HG02981 (cell line): ENCODE measurements at regions not wholly inside any gene's neighbourhood (a gene's known extent, or its start where the extent isn't known, plus 50 kb on each side); places are given as distances from the start of the nearest gene placed in this dataset.
"Not testable (repeated sequence)": the region's sequence is repeated elsewhere in the genome, so short reads cannot be mapped to it uniquely, and the experiment has no call there.

Experiments
- ATAC-seq: cut with Tn5 transposase; IDR thresholded peaks from one replicate; pipeline ENCODE4 v1.9.1; 2021; ENCODE audit warnings: mild to moderate bottlenecking, moderate library complexity; ENCODE audit not compliant: unreplicated experiment

GRCh38 chr4:14338585-14339265, 663.6 kb upstream of the CPEB2 start:
- ATAC-seq, result no peak

GRCh38 chr4:14339715-14340114, 662.6 kb upstream of the CPEB2 start:
- no peak for ATAC-seq

GRCh38 chr4:14340321-14340720, 662.0 kb upstream of the CPEB2 start:
- ATAC-seq, result no peak

- ATAC-seq, result no peak
These were observed 658.3 kb upstream of the CPEB2 start for GRCh38 chr4:14343961-14344360.

- no peak for ATAC-seq
These were observed 656.9 kb upstream of the CPEB2 start for GRCh38 chr4:14345356-14345775.

DNA sequence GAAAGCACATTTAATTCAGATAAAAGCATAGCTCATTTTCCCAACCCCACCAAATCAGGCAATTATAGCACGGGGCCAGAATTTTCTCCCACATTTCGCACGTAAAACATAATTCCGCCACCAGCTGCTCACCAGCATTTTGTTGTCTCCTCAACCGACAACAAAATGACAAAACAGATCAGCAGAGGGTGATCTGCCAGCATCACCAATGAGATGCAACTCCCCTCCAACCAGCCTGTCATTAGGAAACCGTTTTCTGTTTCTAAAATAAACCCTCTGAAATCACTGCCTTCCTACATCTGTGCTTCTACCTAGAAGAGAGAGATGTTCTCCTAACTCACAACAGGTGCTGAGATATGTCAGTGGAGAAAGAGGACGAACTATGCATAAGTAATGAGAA, 654.8 kb upstream of the CPEB2 start:
- ATAC-seq, result no peak

DNA sequence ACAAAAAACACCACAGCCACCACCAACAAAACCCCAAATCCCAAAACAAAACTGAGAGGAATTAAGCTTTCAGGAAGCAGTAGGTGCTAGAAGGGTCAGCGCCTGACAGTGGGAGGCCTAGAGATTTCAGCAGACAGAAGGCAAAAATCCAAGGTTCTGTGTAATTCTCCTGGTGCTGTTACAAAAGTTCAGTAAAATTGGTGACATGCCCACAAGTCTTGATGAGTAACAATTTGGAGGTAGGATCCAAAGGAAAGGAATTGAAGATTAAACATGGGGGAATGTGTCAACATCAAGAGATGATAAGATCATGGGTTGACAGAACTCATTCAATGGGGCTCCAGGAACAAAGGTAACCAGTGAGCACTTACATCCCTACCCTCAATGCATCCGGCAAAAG, 653.8 kb upstream of the CPEB2 start:
- no peak for ATAC-seq

DNA sequence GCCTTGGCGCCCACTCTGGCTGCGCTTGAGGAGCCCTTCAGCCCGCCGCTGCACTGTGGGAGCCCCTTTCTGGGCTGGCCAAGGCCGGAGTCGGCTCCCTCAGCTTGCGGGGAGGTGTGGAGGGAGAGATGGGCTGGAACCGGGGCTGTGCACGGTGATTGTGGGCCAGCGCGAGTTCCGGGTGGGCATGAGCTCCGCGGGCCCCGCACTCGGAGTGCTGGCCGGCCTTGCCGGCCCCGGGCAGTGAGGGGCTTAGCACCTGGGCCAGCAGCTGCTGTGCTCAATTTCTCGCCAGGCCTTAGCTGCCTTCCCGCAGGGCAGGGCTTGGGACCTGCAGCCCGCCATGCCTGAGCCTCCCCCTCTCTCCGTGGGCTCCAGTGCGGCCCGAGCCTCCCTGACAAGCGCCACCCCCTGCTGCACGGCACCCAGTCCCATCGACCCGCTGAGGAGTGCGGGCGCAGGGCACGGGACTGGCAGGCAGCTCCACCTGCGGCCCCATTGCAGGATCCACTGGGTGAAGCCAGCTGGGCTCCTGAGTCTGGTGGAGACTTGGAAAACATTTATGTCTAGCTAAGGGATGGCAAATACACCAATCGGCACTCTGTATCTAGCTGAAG, 643.6 kb upstream of the CPEB2 start:
- ATAC-seq, result not testable (repeated sequence)

DNA sequence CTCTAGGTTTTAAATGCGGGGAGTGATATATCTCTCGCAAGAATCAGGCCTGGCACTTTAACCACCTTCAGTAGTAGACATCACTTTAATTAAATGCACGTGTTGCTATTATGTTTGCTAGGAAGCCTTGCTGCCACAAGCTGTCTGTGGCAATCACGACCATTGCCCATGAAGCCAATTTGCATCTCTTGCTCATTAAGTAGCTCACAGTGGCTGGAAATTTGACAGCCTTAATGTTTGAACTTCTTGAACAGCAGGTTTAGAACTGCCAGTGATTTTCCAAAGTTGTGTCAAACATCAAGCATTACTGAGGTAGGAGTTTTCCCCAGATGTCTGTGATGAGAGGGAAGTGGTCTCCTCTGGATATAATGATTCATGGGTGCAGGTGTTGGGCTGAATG, 642.3 kb upstream of the CPEB2 start:
- no peak for ATAC-seq

- ATAC-seq, result no peak
These were observed 641.2 kb upstream of the CPEB2 start for GRCh38 chr4:14361084-14361483.

DNA sequence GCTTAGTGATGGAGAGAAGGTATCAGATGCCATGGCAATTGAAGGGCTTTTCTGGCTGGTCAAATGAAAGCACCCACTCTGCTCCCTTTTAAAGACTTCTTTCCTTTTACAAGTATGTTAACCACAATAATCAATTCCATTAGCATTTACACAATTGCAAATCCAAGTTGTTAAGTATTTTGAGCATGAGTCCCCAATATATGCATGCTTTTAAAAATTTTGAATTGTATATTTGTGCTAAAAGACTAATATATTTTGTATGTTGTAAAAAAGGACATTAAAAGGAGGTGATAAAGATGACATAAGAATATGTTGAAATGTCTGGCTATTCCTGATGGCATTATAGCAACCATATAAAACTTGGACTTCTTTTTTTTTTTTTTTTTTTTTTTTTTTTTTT, 639.9 kb upstream of the CPEB2 start:
- no peak for ATAC-seq

DNA sequence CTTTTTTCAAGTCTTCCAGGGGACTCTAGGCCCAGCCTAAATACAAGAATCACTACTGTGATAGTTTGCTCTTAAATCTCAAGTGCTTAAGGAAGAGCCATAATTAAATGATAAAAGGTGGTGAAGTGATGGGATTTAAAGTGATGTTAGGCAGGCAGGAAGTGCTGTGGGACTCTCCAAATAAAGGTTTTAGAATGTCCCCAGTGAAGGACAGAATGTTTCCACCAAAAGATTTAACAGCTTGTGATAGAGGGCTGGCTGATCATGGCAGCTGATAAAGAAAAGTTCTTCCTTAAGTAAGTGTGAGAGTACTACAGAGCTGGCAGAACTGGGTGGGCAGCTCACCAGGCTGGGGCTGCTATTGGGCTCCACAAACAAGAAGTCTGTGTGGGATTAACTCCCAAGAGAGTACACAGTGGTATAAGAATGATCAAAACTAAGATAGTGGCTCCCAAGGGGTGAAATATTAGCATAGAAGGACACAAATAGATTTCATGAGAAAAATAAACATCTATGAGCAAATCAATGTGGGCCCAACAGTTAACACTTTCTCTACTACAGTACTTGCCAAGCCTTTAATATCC, 637.2 kb upstream of the CPEB2 start:
- no peak for ATAC-seq

DNA sequence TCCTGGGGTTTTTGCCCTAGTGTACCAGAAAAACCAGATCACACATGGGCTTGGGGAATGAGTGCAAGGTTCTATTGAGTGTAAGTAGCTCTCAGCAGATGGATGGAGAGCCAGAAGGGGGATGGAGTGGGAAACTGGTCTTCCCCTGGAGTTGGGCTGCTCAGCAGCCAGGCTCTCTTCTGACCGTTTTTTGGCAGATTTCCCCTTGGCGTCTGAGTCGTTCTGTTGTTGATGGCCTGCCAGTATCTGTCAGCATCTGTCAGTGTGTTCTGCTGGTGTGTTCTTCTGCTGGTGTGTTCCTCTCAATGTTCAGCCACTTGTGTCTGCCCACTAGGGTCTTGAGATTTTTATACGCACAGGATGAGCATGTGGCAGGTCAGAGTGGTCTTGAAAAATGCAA, 633.9 kb upstream of the CPEB2 start:
- ATAC-seq, result no peak

GRCh38 chr4:14371131-14371530, 631.1 kb upstream of the CPEB2 start:
- ATAC-seq, result no peak

DNA sequence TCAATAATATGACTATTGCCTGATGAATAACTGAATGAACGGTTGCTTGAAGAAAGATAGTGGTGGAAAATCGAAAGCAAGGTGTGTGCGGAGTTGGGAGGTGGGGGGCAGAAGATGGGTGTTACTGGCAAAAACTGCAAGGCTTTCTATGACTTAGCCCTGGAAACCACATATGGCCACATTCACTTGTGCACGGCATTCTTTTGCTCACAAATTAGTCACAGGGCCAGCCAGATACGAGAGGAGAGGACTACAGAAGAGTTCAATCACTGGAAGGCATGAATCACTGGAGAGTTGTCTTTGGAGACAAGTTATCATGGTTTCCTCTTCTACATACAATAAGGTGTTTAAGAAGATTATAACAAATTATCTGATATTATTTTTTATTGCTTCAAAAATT, 626.5 kb upstream of the CPEB2 start:
- ATAC-seq, result no peak

- ATAC-seq, result no peak
These were observed 623.1 kb upstream of the CPEB2 start for GRCh38 chr4:14379183-14379582.

DNA sequence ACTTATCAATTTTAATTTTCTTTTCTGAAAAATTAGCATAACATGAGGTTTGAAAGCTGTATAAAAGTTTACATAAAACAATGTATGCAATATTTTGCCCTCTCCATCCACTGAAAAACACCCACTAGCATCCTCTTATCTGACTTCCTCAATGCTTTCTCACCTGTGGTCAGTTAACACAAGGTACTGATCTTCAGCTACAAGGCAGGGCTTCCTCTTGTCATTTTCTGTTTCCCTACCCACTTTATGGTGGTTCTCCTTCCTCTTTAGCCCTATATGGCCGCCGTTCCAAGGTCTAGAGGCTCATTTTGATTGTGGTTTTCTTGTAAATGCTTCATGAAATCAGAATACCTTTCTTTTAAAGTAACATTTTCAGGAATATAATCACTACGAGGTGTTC, 618.6 kb upstream of the CPEB2 start:
- no peak for ATAC-seq

DNA sequence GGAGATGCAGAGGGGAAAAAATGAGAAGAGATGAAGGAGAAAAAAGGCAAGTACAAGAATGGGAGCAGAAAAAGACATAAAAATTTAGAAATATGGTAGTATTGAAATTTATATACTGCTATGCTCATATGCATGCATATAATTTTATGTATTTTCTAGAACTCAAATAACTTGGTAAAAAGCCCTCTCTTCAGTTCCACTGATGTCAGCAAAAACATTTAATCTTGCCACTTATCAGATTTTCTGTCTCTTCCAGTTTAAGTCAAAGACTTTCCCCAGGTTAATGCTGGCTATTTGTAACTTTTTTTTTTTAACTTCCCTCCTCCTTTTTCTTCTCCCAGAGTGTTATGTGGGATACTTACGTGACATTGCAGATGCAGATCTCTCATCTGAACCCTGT, 617.5 kb upstream of the CPEB2 start:
- no peak for ATAC-seq

DNA sequence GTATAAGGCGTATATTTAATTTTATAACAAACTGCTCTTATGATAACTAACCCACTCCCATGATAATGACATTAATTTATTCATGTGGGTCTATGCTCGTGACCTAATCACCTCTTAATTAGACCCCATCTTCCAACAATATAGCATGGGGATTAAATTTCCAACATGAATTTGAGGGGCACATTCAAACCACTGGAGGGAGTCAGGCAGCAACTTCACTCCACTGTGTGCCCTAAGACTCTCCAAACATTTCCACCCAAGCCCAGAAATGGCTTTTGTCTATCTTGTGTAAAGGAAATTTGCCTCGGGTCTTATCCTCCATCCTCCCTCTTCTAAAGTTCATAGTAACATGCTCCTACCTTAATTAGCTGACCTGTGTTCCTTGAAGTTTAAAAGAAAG, 616.1 kb upstream of the CPEB2 start:
- no peak for ATAC-seq

- no peak for ATAC-seq
These were observed 614.6 kb upstream of the CPEB2 start for GRCh38 chr4:14387647-14388046.

DNA sequence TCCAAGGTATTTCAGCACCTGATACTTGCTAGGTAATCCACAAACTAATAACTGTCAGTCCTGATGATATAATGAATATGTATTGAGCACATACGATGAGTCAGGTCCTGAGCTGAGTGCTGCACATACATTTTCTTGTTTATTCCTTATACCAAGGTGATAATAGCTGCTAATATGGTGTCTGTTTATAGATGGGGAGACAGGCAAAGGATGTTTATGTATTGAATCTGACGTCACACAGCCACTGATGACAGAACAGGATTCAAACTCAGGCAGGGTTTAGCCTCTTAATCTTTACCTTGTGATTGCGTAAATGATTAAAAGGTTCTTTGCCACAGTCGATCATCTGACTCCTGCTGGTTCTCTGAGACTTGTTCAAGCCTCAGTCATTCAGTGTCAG, 609.9 kb upstream of the CPEB2 start:
- ATAC-seq, result no peak

DNA sequence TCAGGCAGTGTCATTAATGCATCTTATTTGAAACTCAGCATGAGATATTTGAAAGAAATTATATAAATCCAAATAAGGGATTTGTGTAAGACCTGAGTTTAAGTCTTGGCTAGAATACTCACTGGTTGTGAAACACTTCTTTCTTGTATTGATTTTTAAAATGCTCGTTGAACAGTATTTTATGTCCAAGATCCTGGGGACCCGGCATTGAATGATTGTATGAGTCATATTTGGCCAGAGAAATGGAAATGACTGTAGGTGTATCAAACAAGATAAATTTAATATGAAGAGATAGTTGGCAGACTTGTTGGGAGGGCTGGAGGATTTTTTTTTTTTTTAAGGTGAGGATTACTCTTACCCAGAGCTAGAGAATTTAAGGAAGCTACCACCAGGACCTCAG, 606.1 kb upstream of the CPEB2 start:
- ATAC-seq, result no peak

- no peak for ATAC-seq
These were observed 602.4 kb upstream of the CPEB2 start for GRCh38 chr4:14399848-14400247.
